HUDEP-2 (cell line): ENCODE measurements at regions not wholly inside any gene's neighbourhood (a gene's known extent, or its start where the extent isn't known, plus 50 kb on each side); places are given as distances from the start of the nearest gene placed in this dataset.

Experiments used
- DNase-seq, 76 experiments: peaks; one replicate each; lab custom pipeline; 2025; ENCODE audit not compliant: unreplicated experiment in 76 of 76; lab: John Stamatoyannopoulos, UW

GRCh38 chr1:199641531-199641930, 386.0 kb upstream of the NR5A2 start:
- DNase-seq, result no peak

GRCh38 chr1:199644912-199645311, 382.6 kb upstream of the NR5A2 start:
- no peak for DNase-seq

- no peak for DNase-seq
These were observed 380.7 kb upstream of the NR5A2 start for GRCh38 chr1:199646761-199647160.

- no peak for DNase-seq
These were observed 370.1 kb upstream of the NR5A2 start for GRCh38 chr1:199657449-199657848.

- DNase-seq, result no peak
These were observed 367.4 kb upstream of the NR5A2 start for GRCh38 chr1:199660071-199660470.

- no peak for DNase-seq
These were observed 362.1 kb upstream of the NR5A2 start for GRCh38 chr1:199665371-199665770.

- no peak for DNase-seq
These were observed 360.4 kb upstream of the NR5A2 start for GRCh38 chr1:199667089-199667488.

GRCh38 chr1:199669916-199670315, 357.6 kb upstream of the NR5A2 start:
- no peak for DNase-seq

GRCh38 chr1:199671684-199672083, 355.8 kb upstream of the NR5A2 start:
- DNase-seq, result no peak

GRCh38 chr1:199675937-199676336, 351.6 kb upstream of the NR5A2 start:
- DNase-seq, result no peak

GRCh38 chr1:199678771-199679170, 348.7 kb upstream of the NR5A2 start:
- DNase-seq, result no peak

- no peak for DNase-seq
These were observed 345.4 kb upstream of the NR5A2 start for GRCh38 chr1:199682081-199682480.

GRCh38 chr1:199684686-199685273, 342.7 kb upstream of the NR5A2 start:
- peak in 14 of 76 experiments; percentile 1 to 45 (median 18) for DNase-seq

- DNase-seq, result no peak
These were observed 342.1 kb upstream of the NR5A2 start for GRCh38 chr1:199685369-199685768.

GRCh38 chr1:199687321-199687720, 340.2 kb upstream of the NR5A2 start:
- DNase-seq, result no peak

- no peak for DNase-seq
These were observed 339.3 kb upstream of the NR5A2 start for GRCh38 chr1:199688133-199688676.

- no peak for DNase-seq
These were observed 338.7 kb upstream of the NR5A2 start for GRCh38 chr1:199688774-199689173.

- no peak for DNase-seq
These were observed 337.0 kb upstream of the NR5A2 start for GRCh38 chr1:199690496-199690895.

- DNase-seq, result no peak
These were observed 336.0 kb upstream of the NR5A2 start for GRCh38 chr1:199691540-199691939.

GRCh38 chr1:199693724-199694123, 333.8 kb upstream of the NR5A2 start:
- DNase-seq, result no peak

- DNase-seq, result no peak
These were observed 331.3 kb upstream of the NR5A2 start for GRCh38 chr1:199696225-199696624.

GRCh38 chr1:199698222-199698621, 329.3 kb upstream of the NR5A2 start:
- DNase-seq, result no peak

- DNase-seq, result no peak
These were observed 327.0 kb upstream of the NR5A2 start for GRCh38 chr1:199700551-199700950.
